ENCODE measurements at regions not wholly inside any gene's neighbourhood (a gene's known extent, or its start where the extent isn't known, plus 50 kb on each side); places are given as distances from the start of the nearest gene placed in this dataset.

- H3K4me1 ChIP-seq (ENCODE audit: insufficient read depth, low read length), result no peaks in the 10 kb centered on the region
- no peak overlapping the region for H2BK15ac ChIP-seq (ENCODE audit: low read depth, low read length)
- Mint-ChIP-seq H3K4me3 (no peak overlapping the region), H3K4me1 (peaks cover 8 to 12% of the 10 kb centered on the region in 2 experiments), H3K36me3 (ENCODE audit: insufficient read depth in 1 of 3, low read depth in 3 of 3) (no peaks in the 10 kb centered on the region), H3K27me3 (ENCODE audit: low read depth) (no peaks in the 10 kb centered on the region), H3K9me3 (no peaks in the 10 kb centered on the region; a peak in 1 of 5 replicates), H3K27ac (peak overlapping the region in 1 of 3 experiments; percentile 84; a peak in 2 of 7 replicates)
- no peak overlapping the region for H2BK20ac ChIP-seq (ENCODE audit: low read depth, low read length, poor library complexity, severe bottlenecking)
- H3K14ac ChIP-seq (ENCODE audit: insufficient read depth, low read length), result no peak overlapping the region
- H3T11ph ChIP-seq (ENCODE audit: low read length), result no peak overlapping the region
- H4K8ac ChIP-seq (replicated peaks; ENCODE audit: insufficient read length, low read depth, low read length), result no peak overlapping the region
- no peaks in the 10 kb centered on the region for H3K79me1 ChIP-seq (ENCODE audit: insufficient read depth, low read depth, low read length, poor library complexity, severe bottlenecking)
- WGBS (ENCODE audit: extremely low coverage, insufficient read length, low lambda C conversion rate), result no CpG with 5 or more reads among the region's 2 CpGs
- no peak overlapping the region for H3K23ac ChIP-seq (ENCODE audit: insufficient read length, low read depth, low read length)
- no peak overlapping the region for H3K4me2 ChIP-seq (ENCODE audit: insufficient read depth, insufficient read length, low read length)
- no peak overlapping the region for H2AK5ac ChIP-seq (ENCODE audit: insufficient read length, low read length)
- H3K9ac ChIP-seq (ENCODE audit: extremely low read depth, insufficient read length, low read length), result no peak overlapping the region
- no peak overlapping the region for H3K56ac ChIP-seq (ENCODE audit: insufficient read length, low read depth, low read length)
- no peak overlapping the region for H4K5ac ChIP-seq (ENCODE audit: insufficient read length, low read depth, low read length)
- no peaks in the 10 kb centered on the region for H3K79me2 ChIP-seq (ENCODE audit: insufficient read depth, low read length)
- no peaks in the 10 kb centered on the region for H3K27me3 ChIP-seq (ENCODE audit: insufficient read depth, low read length)
- H2BK120ac ChIP-seq (ENCODE audit: low read depth, low read length, poor library complexity, severe bottlenecking), result no peak overlapping the region
- H4K20me1 ChIP-seq (ENCODE audit: control insufficient read depth, insufficient read depth, insufficient read length), result no peaks in the 10 kb centered on the region
- H3K9me3 ChIP-seq (ENCODE audit: control insufficient read depth, low read depth, low read length), result no peaks in the 10 kb centered on the region
- no peak overlapping the region for H3K27ac ChIP-seq (ENCODE audit: insufficient read length, low read depth, low read length)
- no peak overlapping the region for H4K91ac ChIP-seq (ENCODE audit: insufficient read length, low read depth, low read length)
- DNase-seq, result no peak
- no peak overlapping the region for H3K18ac ChIP-seq (ENCODE audit: insufficient read length, low read depth, low read length)
- H2BK5ac ChIP-seq (ENCODE audit: insufficient read length, low read length), result no peak overlapping the region
- no peak overlapping the region for H3K4ac ChIP-seq (ENCODE audit: low read depth, low read length)
- no peak overlapping the region for H2BK12ac ChIP-seq (ENCODE audit: insufficient read length, low read depth, low read length)
- no peak for TF ChIP-seq CTCF (conservative IDR thresholded peaks at IDR 0.05)
- H2AFZ ChIP-seq (ENCODE audit: low read length), result no peak overlapping the region
- H3K23me2 ChIP-seq (ENCODE audit: insufficient read length, low read depth, low read length, poor library complexity, severe bottlenecking), result no peaks in the 10 kb centered on the region
These were observed 783.0 kb upstream of the ZEB2 start for GRCh38 chr2:145302886-145303285.
